VCaP (cell line): ENCODE measurements at regions not wholly inside any gene's neighbourhood (a gene's known extent, or its start where the extent isn't known, plus 50 kb on each side); places are given as distances from the start of the nearest gene placed in this dataset.
A peak's percentile ranks its signal among the peaks of the same experiment; 100 is the strongest.
"Not testable (repeated sequence)": the region's sequence is repeated elsewhere in the genome, so short reads cannot be mapped to it uniquely, and the experiment has no call there.

Experiments
- H3K27ac ChIP-seq: fragments of 450-650 bp; 2 replicates; pipeline ENCODE4 v1.5.1; 2017
- CTCF ChIP-seq: fragments of 450-650 bp; conservative IDR thresholded peaks from 2 replicates; pipeline ENCODE4 v1.5.1; 2017; ENCODE audit warnings: mild to moderate bottlenecking, moderate library complexity

DNA sequence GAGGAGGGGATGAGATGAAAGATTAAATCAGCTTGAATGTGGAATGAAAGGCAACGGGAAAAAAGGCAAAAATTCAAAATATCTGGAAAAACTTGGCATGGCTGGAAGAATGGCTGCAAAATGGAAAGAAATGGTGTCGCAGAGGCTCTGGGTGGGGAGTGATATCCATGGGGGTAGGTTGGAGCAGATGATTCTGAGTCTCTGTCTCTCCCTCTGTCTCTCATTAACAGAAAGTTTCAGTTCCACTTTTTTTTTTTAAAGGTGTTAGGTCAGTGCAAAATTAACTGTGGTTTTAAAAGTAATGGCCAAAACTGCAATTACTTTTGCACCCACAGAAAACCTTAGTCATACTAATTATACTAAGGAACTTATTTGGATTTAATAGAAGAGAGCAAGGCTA lies 931.1 kb upstream of the USP9Y start:
- no peak for TF ChIP-seq CTCF
- no peak overlapping the region for H3K27ac ChIP-seq

GRCh38 chrY:11779743-11780142 lies 921.3 kb upstream of the USP9Y start:
- H3K27ac ChIP-seq: not testable (repeated sequence)

DNA sequence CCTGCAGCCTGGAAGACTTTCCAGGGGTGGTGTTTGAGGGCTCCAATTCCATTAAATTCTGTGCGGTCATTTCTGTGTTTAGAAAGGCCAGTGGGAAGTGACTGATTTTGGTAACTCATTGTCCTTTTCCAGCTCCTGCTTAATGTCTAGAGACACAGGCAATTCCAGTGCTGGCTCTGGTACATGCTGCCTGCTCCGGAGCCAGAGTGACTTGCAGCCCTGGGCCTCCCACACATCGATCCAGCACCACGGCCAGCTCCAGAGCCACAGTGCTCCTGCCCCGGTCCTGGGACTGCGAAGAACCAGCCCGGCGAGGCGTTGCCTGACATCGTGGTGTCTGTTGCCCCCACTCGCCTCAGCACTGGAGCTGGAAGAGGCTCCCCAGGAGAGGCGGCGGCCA lies 912.0 kb upstream of the USP9Y start:
- H3K27ac ChIP-seq: not testable (repeated sequence)

GRCh38 chrY:11823752-11824151 lies 877.3 kb upstream of the USP9Y start:
- not testable (repeated sequence) for H3K27ac ChIP-seq

GRCh38 chrY:11834197-11834596 lies 866.8 kb upstream of the USP9Y start:
- H3K27ac ChIP-seq: not testable (repeated sequence)
- peak; percentile 46 for TF ChIP-seq CTCF
